Prostate gland (tissue), 2 donors: ENCODE measurements at regions not wholly inside any gene's neighbourhood (a gene's known extent, or its start where the extent isn't known, plus 50 kb on each side); places are given as distances from the start of the nearest gene placed in this dataset.

ENCODE experiments used
- CTCF ChIP-seq, 4 experiments: fragments of 200-600 bp in 2 of 4; fragments of 450-650 bp in 2 of 4; sonication (generic) in 2 of 4; IDR thresholded peaks; 1 replicate in 3 of 4; 2 replicates in 1 of 4; pipeline ENCODE4 v1.5.1; 2016 to 2019; ENCODE audit warnings: antibody characterized with exemption in 4 of 4, mild to moderate bottlenecking in 2 of 4, moderate library complexity in 2 of 4
- POLR2AphosphoS5 ChIP-seq: sonication (generic); formaldehyde crosslinking; IDR thresholded peaks from one replicate; pipeline ENCODE4 v1.6.1; 2017; ENCODE audit warnings: antibody characterized with exemption

DNA sequence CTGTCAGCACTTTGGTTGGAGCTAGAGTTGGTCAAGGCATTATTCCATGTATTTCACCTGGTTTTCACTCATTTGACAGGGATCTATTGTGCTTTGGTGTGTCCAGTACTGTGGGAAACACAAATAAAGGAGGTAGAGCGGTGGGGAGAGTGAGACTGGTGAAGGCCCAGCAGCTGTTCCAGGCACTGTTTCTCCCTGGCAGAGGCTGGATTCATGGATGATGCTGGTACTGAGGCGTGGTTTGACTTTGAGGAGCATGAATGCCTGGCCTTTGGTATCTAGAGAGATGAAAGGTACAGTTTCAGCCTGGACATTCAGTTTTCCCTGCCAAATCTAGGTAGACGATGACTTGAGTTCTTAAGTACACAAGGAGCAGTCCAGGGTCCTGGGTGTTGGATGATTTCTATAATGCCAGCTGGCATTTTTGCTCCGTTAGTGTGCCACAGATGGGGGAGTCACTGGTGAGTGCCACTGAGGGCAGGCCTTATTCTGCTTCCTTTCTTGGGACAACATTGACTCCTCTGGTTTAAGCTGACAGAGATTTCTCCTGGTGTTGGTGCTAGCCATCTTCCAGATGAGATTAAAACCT lies 162.2 kb upstream of the BMPER start:
- TF ChIP-seq CTCF (IDR thresholded peaks at IDR 0.05) (no peak), POLR2AphosphoS5 (no peak)
